ENCODE measurements at regions not wholly inside any gene's neighbourhood (a gene's known extent, or its start where the extent isn't known, plus 50 kb on each side); places are given as distances from the start of the nearest gene placed in this dataset.

GRCh38 chr6:21751608-21752007 lies 158.1 kb downstream of the SOX4 start:
- no peak for TF ChIP-seq GATA3 (IDR thresholded peaks at IDR 0.05; ENCODE audit: low read depth, low read length)
- TF ChIP-seq GATA2 (IDR thresholded peaks at IDR 0.05; ENCODE audit: low read depth, low read length): no peak
